GM18508 (cell line): ENCODE measurements at regions not wholly inside any gene's neighbourhood (a gene's known extent, or its start where the extent isn't known, plus 50 kb on each side); places are given as distances from the start of the nearest gene placed in this dataset.

Experiments
- ATAC-seq: cut with Tn5 transposase; IDR thresholded peaks from one replicate; pipeline ENCODE4 v1.9.1; 2021; ENCODE audit warnings: moderate number of reproducible peaks; ENCODE audit not compliant: insufficient read depth, unreplicated experiment

GRCh38 chr1:175833502-175833901, 90.1 kb upstream of the TNR start:
- ATAC-seq = no peak

- ATAC-seq = no peak
Measured at GRCh38 chr1:175830500-175830899, 87.1 kb upstream of the TNR start.

DNA sequence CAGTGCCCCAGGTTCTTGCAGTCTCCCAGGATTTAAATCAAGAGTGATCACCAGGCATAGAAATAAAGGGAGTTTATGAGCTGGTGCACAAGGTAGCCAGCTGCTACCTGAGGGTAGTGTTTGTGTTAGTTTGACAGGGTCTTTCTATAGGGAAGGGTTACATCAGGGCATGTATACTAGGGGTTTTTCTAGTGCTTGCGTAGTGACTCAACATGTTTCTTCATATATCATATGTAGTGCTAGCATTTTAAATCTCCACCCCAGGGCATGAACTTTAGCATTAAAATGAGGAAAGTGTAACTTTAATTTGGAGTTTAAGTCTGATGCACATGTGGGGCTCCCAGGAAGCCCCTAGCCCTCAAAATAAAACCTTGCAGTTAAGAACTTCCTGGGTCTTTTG, 86.5 kb upstream of the TNR start:
- no peak for ATAC-seq

GRCh38 chr1:175826705-175827104, 83.3 kb upstream of the TNR start:
- no peak for ATAC-seq

- no peak for ATAC-seq
Measured at GRCh38 chr1:175824079-175824478, 80.7 kb upstream of the TNR start.

DNA sequence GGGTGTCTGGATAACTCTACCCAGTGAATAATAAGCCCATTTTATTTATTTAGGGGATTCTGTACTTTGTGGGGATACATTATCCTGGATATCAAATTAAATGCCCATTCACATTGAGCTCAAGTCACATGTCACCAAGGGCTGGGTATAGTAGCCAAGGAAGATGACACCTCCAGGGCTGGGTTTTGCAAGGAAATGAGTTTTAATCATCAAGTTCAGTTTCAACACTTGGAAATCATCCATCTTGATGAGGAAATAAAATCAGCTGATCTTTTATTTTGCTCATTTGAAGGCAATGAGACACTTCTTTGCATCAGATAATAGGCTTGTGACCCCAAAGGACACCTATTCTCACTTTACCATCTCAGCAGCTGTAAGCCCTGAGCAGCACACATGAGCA, 80.0 kb upstream of the TNR start:
- ATAC-seq = no peak

GRCh38 chr1:175822580-175822979, 79.2 kb upstream of the TNR start:
- ATAC-seq = no peak

- ATAC-seq = no peak
Measured at GRCh38 chr1:175820456-175821025, 77.1 kb upstream of the TNR start.

DNA sequence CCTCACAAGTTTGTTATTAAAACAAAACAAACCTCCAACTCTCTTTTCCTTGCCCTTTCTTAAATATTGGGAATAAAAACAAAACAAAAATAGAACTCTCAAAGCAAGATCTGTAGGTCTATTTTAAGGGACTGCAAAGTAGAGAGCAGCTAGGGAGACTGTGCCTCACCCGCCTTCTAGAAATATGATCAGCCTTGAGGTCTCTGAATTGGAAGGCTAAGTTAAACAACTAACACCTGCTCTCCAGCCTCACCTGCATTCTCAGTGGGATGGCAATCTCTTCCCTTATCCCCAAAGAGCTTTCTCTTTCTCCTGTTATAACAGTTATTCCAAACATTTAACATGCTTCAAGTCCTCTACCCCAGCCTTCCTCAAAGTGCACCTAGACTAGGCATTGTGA, 75.5 kb upstream of the TNR start:
- no peak for ATAC-seq

GRCh38 chr1:175817445-175817844, 74.0 kb upstream of the TNR start:
- no peak for ATAC-seq

DNA sequence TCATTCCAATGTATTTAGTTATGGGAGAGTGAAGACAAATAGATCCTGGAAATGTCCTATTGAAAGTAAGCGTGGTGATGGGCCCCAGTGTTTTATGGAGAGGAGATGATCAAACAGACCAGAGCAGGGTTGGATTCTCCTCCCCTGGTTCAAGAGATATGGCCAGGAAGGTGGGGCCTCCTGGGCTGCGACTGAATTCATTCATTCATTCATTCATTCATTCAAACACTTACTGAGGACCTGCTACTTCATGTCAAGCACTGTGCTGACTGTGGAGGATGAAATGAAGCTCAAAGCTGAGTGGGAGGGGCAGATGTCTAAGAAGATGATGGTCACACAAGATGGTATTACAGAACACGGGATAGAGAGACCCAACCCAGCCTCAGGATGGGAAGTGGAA, 71.5 kb upstream of the TNR start:
- no peak for ATAC-seq

DNA sequence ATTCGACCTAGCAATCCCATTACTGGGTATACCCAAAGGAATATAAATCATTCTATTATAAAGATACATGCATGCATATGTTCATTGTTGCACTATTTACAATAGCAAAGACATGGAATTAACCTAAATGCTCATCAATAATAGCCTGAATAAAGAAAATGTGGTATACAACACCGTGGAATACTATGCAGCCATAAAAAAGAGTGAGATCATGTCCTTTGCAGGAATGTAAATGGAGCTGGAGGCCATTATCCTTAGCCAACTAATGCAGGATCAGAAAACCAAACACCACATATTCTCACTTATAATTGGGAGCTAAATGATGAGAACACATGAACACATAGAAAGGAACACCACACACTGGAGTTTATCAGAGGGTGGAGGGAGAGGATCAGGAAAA, 69.5 kb upstream of the TNR start:
- ATAC-seq = no peak

- no peak for ATAC-seq
Measured at GRCh38 chr1:175810305-175810704, 66.9 kb upstream of the TNR start.

DNA sequence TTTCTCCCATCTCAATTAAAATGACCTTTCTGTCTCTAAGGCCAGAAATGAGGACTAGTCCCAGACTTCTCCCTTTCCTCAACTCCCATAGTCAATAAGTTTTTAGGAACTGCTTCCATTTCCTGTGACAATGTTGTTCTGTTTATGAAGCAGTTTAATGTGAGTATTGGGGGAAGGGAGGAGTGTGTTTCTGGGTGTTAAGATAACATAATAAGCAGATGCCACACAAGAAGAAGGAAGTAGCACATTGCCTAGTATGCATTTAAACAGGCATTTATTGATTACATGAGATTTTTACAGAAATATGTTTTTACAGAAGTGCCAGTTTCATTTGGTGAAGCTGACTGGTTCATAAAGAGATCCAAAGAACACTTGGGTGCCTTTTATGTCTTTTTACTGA, 65.6 kb upstream of the TNR start:
- ATAC-seq = no peak

GRCh38 chr1:175808573-175808972, 65.2 kb upstream of the TNR start:
- ATAC-seq = no peak

- ATAC-seq = no peak
Measured at GRCh38 chr1:175804561-175804960, 61.2 kb upstream of the TNR start.

- no peak for ATAC-seq
Measured at GRCh38 chr1:175803413-175803812, 60.0 kb upstream of the TNR start.

- no peak for ATAC-seq
Measured at GRCh38 chr1:175802407-175803123, 59.2 kb upstream of the TNR start.

- no peak for ATAC-seq
Measured at GRCh38 chr1:175801979-175802378, 58.6 kb upstream of the TNR start.

DNA sequence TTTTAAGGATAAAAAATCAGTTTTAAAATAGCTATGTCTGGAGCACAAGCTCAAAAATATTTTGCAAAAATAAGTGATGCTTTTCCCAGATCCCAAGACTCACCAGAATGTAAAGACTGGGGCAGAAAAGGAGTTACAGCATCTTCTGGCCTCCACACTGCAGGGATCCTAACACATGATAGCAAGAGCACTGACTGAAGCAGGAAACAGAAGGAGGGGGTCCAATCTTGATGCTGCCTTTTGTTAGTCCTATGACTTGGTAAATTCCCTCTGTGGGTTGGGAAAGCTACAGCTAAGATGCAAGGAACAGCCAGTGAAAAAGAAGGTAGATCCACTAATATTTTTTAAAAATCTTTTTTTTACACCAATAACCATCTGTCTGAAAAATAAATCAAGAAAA, 54.2 kb upstream of the TNR start:
- no peak for ATAC-seq

GRCh38 chr1:175794586-175794985, 51.2 kb upstream of the TNR start:
- ATAC-seq = no peak

DNA sequence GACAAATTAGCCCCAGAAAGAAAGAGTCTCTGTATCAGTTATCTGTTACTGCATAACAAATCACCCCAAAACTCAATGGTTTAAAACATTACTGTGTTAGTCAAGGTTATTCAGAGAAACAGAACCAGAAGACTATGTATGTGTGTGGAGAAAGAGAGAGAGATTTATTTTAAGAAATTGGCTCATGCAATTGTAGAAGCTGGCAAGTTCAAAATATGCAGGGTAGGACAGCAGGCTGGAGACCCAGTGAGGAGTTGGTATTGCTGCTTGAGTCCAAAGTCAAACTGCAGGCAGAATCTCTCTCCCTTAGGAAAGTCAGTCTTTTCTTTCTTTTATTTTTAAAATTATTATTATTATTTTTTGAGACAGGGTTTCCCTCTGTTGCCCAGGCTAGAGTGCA, 50.2 kb upstream of the TNR start:
- ATAC-seq = no peak
